ENCODE measurements at regions not wholly inside any gene's neighbourhood (a gene's known extent, or its start where the extent isn't known, plus 50 kb on each side); places are given as distances from the start of the nearest gene placed in this dataset.

DNA sequence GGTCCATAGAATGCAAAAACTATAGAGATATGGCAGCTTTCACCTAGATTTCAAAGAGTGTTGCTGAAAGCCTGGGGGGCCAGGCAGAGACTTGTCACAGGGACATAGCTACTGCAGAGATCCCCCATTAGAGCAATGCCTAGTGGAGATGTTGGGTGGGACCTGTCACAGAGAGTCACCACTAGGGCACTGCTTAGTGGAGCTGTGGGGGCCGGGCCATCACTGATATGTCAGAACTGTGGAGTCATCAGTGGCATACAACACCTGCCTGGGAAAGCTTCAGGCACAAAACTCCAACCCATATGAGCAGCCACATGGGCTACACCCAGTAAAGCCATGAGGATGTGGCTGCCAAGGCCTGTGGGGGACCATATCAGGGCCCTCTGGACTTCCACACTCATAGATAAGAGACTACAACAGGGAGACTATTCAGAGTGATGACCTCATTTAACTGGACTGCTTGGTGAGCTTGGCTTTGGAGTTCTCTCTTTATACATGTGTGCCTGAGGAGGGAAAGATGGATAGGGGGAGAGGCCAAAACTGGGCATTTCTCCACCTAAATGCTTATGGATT is 176.3 kb downstream of the ZNF621 start:
- no peaks in the 10 kb centered on the region for H3K4me1 ChIP-seq (ENCODE audit: control insufficient read depth in 1 of 2, insufficient read depth in 2 of 2, low read length in 2 of 2)
- no peaks in the 10 kb centered on the region for H3K79me2 ChIP-seq (ENCODE audit: insufficient read depth, low read length)
- Mint-ChIP-seq H3K4me3 (no peak overlapping the region), H3K9me3 (peaks cover 0 to 4% (median 2%) of the 10 kb centered on the region in 7 donors), H3K27me3 (ENCODE audit: low read depth in 3 of 3) (peaks cover 0 to 3% (median 2%) of the 10 kb centered on the region in 3 donors), H3K36me3 (no peaks in the 10 kb centered on the region), H3K27ac (no peak overlapping the region), H3K4me1 (no peaks in the 10 kb centered on the region)
- H3K36me3 ChIP-seq (replicated peaks in 1 of 2; ENCODE audit: control insufficient read depth in 1 of 2, insufficient read depth in 2 of 2, low read length in 2 of 2): no peaks in the 10 kb centered on the region
- no peaks in the 10 kb centered on the region for H3K27me3 ChIP-seq (ENCODE audit: control insufficient read depth in 2 of 2, insufficient read depth in 2 of 2, low read length in 2 of 2)
- intact Hi-C loops (cut with micrococcal nuclease): no loop called here
- no peak overlapping the region for H3K9ac ChIP-seq (ENCODE audit: insufficient read depth, low read length, poor library complexity, severe bottlenecking)
- no peak overlapping the region for H3K4me2 ChIP-seq (replicated peaks; ENCODE audit: extremely low read depth, low read length, poor library complexity, severe bottlenecking)
- no peak overlapping the region for H3K4me3 ChIP-seq (replicated peaks in 1 of 3; ENCODE audit: low read depth in 2 of 3, low read length in 3 of 3)
- peaks cover 0 to 4% of the 10 kb centered on the region in 2 donors for H3K9me3 ChIP-seq (replicated peaks in 1 of 2; ENCODE audit: control insufficient read depth in 1 of 2, insufficient read depth in 1 of 2, low read length in 2 of 2)
- no peak overlapping the region for H3K27ac ChIP-seq (ENCODE audit: low read depth in 1 of 2, low read length in 2 of 2)
- no peaks in the 10 kb centered on the region for H4K20me1 ChIP-seq (ENCODE audit: insufficient read depth, low read length)
- no peak overlapping the region for H2AFZ ChIP-seq (ENCODE audit: insufficient read depth, low read depth, low read length, poor library complexity, severe bottlenecking)
- no peak for DNase-seq
- TF ChIP-seq, protein P1, sequence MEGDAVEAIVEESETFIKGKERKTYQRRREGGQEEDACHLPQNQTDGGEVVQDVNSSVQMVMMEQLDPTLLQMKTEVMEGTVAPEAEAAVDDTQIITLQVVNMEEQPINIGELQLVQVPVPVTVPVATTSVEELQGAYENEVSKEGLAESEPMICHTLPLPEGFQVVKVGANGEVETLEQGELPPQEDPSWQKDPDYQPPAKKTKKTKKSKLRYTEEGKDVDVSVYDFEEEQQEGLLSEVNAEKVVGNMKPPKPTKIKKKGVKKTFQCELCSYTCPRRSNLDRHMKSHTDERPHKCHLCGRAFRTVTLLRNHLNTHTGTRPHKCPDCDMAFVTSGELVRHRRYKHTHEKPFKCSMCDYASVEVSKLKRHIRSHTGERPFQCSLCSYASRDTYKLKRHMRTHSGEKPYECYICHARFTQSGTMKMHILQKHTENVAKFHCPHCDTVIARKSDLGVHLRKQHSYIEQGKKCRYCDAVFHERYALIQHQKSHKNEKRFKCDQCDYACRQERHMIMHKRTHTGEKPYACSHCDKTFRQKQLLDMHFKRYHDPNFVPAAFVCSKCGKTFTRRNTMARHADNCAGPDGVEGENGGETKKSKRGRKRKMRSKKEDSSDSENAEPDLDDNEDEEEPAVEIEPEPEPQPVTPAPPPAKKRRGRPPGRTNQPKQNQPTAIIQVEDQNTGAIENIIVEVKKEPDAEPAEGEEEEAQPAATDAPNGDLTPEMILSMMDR (IDR thresholded peaks at IDR 0.05): no peak
- WGBS (ENCODE audit: insufficient coverage): no CpG with 5 or more reads among the region's 1 CpG

DNA sequence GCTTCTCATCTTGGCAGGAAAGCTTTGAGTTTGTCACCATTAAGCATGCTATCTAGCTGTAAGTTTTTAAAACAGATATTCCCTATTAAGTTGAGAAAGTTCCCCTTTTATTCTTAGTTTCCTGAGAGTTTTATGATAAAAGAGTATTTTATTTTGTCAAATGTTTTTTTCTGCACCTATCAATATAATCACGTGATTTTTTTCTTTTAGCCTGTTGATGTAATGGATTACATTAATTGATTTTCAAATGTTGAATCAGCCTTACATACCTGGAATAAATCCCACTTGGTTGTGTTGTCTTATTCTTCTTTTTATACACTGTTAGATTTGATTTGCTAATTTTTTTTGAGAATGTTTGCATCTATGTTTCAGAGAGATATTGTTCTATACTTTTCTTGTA is 179.5 kb downstream of the ZNF621 start:
- H3K27ac ChIP-seq (ENCODE audit: low read depth in 1 of 2, low read length in 2 of 2): no peak overlapping the region
- intact Hi-C loops (cut with micrococcal nuclease): no loop called here
- H3K9me3 ChIP-seq (replicated peaks in 1 of 2; ENCODE audit: control insufficient read depth in 1 of 2, insufficient read depth in 1 of 2, low read length in 2 of 2): peaks cover 0 to 4% of the 10 kb centered on the region in 2 donors
- no peaks in the 10 kb centered on the region for H3K4me1 ChIP-seq (ENCODE audit: control insufficient read depth in 1 of 2, insufficient read depth in 2 of 2, low read length in 2 of 2)
- Mint-ChIP-seq H3K4me1 (no peaks in the 10 kb centered on the region), H3K27ac (no peak overlapping the region), H3K4me3 (no peak overlapping the region), H3K27me3 (ENCODE audit: low read depth in 3 of 3) (peaks cover 0 to 2% (median 1%) of the 10 kb centered on the region in 3 donors), H3K9me3 (peaks cover 0 to 4% (median 2%) of the 10 kb centered on the region in 7 donors), H3K36me3 (no peaks in the 10 kb centered on the region)
- no peak overlapping the region for H3K4me2 ChIP-seq (replicated peaks; ENCODE audit: extremely low read depth, low read length, poor library complexity, severe bottlenecking)
- no peak overlapping the region for H3K4me3 ChIP-seq (replicated peaks in 1 of 3; ENCODE audit: low read depth in 2 of 3, low read length in 3 of 3)
- no peaks in the 10 kb centered on the region for H3K27me3 ChIP-seq (ENCODE audit: control insufficient read depth in 2 of 2, insufficient read depth in 2 of 2, low read length in 2 of 2)
- H3K79me2 ChIP-seq (ENCODE audit: insufficient read depth, low read length): no peaks in the 10 kb centered on the region
- no peaks in the 10 kb centered on the region for H4K20me1 ChIP-seq (ENCODE audit: insufficient read depth, low read length)
- no peak overlapping the region for H3K9ac ChIP-seq (ENCODE audit: insufficient read depth, low read length, poor library complexity, severe bottlenecking)
- no CpG with 5 or more reads among the region's 1 CpG for WGBS (ENCODE audit: insufficient coverage)
- H3K36me3 ChIP-seq (replicated peaks in 1 of 2; ENCODE audit: control insufficient read depth in 1 of 2, insufficient read depth in 2 of 2, low read length in 2 of 2): no peaks in the 10 kb centered on the region
- TF ChIP-seq, protein P1 (IDR thresholded peaks at IDR 0.05): no peak
- H2AFZ ChIP-seq (ENCODE audit: insufficient read depth, low read depth, low read length, poor library complexity, severe bottlenecking): no peak overlapping the region
- DNase-seq: no peak

Data from CD14-positive monocyte (primary cell).